Panc1 (cell line): ENCODE measurements at regions not wholly inside any gene's neighbourhood (a gene's known extent, or its start where the extent isn't known, plus 50 kb on each side); places are given as distances from the start of the nearest gene placed in this dataset.

Experiments
- ATAC-seq: fragments of 200-7000 bp; cut with Tn5 transposase; 2 replicates; pipeline ENCODE4 v1.9.1; 2020; ENCODE audit warnings: mild to moderate bottlenecking, moderate library complexity
- BruUV-seq: library from RNA; stranded (reverse); fragments of 400-500 nt; replicated peaks from 2 replicates; lab custom pipeline; 2021; lab: Mats Ljungman, UMichigan
- CTCF ChIA-PET: fragments of 300-600 bp; sonication (Branson Sonifier 250); formaldehyde crosslinking; loops from one replicate; lab custom pipeline; 2022; ENCODE audit warnings: antibody characterized with exemption; lab: Charles Lee
- POLR2A ChIA-PET: fragments of 300-600 bp; sonication (Branson Sonifier 250); formaldehyde crosslinking; loops from one replicate; lab custom pipeline; 2022; ENCODE audit warnings: antibody characterized with exemption; lab: Charles Lee
- DNase-seq: peaks from one replicate; pipeline ENCODE4 v3.0.0-alpha.2; 2010; ENCODE audit warnings: low read depth, low spot score
- H3K27ac ChIP-seq: 2 replicates; pipeline ENCODE4 v1.5.1; 2011; ENCODE audit warnings: mild to moderate bottlenecking, low read length, inconsistent platforms
- H3K27me3 ChIP-seq: fragments of 200-500 bp; sonication (Bioruptor generic); 2 replicates; pipeline ENCODE4 v1.6.0; 2014; ENCODE audit warnings: low read length, inconsistent platforms; ENCODE audit not compliant: control insufficient read depth, insufficient read depth
- H3K36me3 ChIP-seq: fragments of 200-500 bp; sonication (Bioruptor generic); 2 replicates; pipeline ENCODE4 v1.5.1; 2014; ENCODE audit warnings: inconsistent platforms, mild to moderate bottlenecking, low read length, moderate library complexity; ENCODE audit not compliant: control insufficient read depth, insufficient read depth
- H3K4me1 ChIP-seq: 2 replicates; pipeline ENCODE4 v1.5.1; 2011; ENCODE audit warnings: inconsistent platforms, mild to moderate bottlenecking, low read length, moderate library complexity; ENCODE audit not compliant: control insufficient read depth, insufficient read depth
- H3K4me3 ChIP-seq, 2 experiments: 2 replicates each; pipeline ENCODE4 v1.5.1; 2011 to 2012; ENCODE audit warnings: low read depth in 2 of 2, low read length in 2 of 2, mild to moderate bottlenecking in 2 of 2, inconsistent platforms in 1 of 2, moderate library complexity in 1 of 2
- H3K9me3 ChIP-seq: fragments of 200-500 bp; sonication (Bioruptor generic); 2 replicates; pipeline ENCODE4 v1.5.1; 2014; ENCODE audit warnings: low read depth, mild to moderate bottlenecking, inconsistent platforms, low read length, moderate library complexity; ENCODE audit not compliant: control insufficient read depth, insufficient read depth
- CTCF ChIP-seq: fragments of 450-650 bp; IDR thresholded peaks from 2 replicates; pipeline ENCODE4 v1.5.1; 2017; ENCODE audit warnings: mild to moderate bottlenecking
- POLR2AphosphoS5 ChIP-seq: IDR thresholded peaks from 2 replicates; pipeline ENCODE4 v1.6.1; 2012; ENCODE audit warnings: mild to moderate bottlenecking, low read depth, low read length, moderate library complexity
- SIN3A ChIP-seq: IDR thresholded peaks from 2 replicates; pipeline ENCODE4 v1.6.1; 2012; ENCODE audit warnings: low read depth, mild to moderate bottlenecking, low read length, moderate library complexity, borderline replicate concordance; ENCODE audit not compliant: insufficient read depth
- TCF7L2 ChIP-seq: IDR thresholded peaks from 2 replicates; pipeline ENCODE4 v1.6.1; 2011; ENCODE audit warnings: mild to moderate bottlenecking, low read depth, low read length, inconsistent platforms
- in situ Hi-C: cut with HindIII; loops from 2 replicates; pipeline ENCODE4 v1.10.0; 2016; ENCODE audit warnings: low sequenced_read_pairs, low pct_unique_long_range_greater_than_20kb
- intact Hi-C: fragments of 100-400 bp; cut with micrococcal nuclease; formaldehyde crosslinking; loops from one replicate; pipeline ENCODE4 v1.10.0; 2022; ENCODE audit not compliant: unreplicated experiment
- TF ChIP-seq, protein P1 (sequence below), 2 experiments: IDR thresholded peaks; 2 replicates each; pipeline ENCODE4 v1.6.1; 2011 to 2012; ENCODE audit warnings: low read depth in 2 of 2, control low read depth in 1 of 2, low read length in 1 of 2, mild to moderate bottlenecking in 1 of 2, moderate library complexity in 1 of 2; ENCODE audit not compliant: insufficient read depth in 1 of 2

- no peaks in the 10 kb centered on the region for H3K4me1 ChIP-seq
- CTCF ChIA-PET: interaction anchor here (0.6 kb wide), 1 partner anchor 18 kb away, joined by 6 read pairs; no protein-coding TSS in a partner anchor
- in situ Hi-C loops: no loop called here
- ATAC-seq (no peak), DNase-seq (no peak)
- intact Hi-C loops: no loop called here
- no peaks in the 10 kb centered on the region for H3K36me3 ChIP-seq
- H3K27ac ChIP-seq: no peak overlapping the region
- H3K4me3 ChIP-seq: no peak overlapping the region
- no peaks in the 10 kb centered on the region for H3K9me3 ChIP-seq
- H3K27me3 ChIP-seq: no peaks in the 10 kb centered on the region
- TF ChIP-seq TCF7L2 (no peak), POLR2AphosphoS5 (no peak), SIN3A (no peak), CTCF (no peak)
- TF ChIP-seq, protein P1, sequence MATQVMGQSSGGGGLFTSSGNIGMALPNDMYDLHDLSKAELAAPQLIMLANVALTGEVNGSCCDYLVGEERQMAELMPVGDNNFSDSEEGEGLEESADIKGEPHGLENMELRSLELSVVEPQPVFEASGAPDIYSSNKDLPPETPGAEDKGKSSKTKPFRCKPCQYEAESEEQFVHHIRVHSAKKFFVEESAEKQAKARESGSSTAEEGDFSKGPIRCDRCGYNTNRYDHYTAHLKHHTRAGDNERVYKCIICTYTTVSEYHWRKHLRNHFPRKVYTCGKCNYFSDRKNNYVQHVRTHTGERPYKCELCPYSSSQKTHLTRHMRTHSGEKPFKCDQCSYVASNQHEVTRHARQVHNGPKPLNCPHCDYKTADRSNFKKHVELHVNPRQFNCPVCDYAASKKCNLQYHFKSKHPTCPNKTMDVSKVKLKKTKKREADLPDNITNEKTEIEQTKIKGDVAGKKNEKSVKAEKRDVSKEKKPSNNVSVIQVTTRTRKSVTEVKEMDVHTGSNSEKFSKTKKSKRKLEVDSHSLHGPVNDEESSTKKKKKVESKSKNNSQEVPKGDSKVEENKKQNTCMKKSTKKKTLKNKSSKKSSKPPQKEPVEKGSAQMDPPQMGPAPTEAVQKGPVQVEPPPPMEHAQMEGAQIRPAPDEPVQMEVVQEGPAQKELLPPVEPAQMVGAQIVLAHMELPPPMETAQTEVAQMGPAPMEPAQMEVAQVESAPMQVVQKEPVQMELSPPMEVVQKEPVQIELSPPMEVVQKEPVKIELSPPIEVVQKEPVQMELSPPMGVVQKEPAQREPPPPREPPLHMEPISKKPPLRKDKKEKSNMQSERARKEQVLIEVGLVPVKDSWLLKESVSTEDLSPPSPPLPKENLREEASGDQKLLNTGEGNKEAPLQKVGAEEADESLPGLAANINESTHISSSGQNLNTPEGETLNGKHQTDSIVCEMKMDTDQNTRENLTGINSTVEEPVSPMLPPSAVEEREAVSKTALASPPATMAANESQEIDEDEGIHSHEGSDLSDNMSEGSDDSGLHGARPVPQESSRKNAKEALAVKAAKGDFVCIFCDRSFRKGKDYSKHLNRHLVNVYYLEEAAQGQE (IDR thresholded peaks at IDR 0.05; ENCODE audit: insufficient read depth in 1 of 2, low read depth in 2 of 2, low read length in 1 of 2): no peak
- POLR2A ChIA-PET: interaction anchor here (0.7 kb wide), 1 partner anchor 10 kb away, joined by 8 read pairs; no protein-coding TSS in a partner anchor
- BruUV-seq: no TSS peak
Measured at GRCh38 chr6:33868141-33868540, 64.3 kb upstream of the MLN start.

GRCh38 chr6:33865478-33866077, 61.8 kb upstream of the MLN start:
- CTCF ChIA-PET: no interaction called here
- POLR2A ChIA-PET: interaction anchor here (0.6 kb wide), 2 partner anchors 30 to 137 kb away, joined by 5 read pairs; no protein-coding TSS in a partner anchor
- TF ChIP-seq SIN3A (no peak), TCF7L2 (no peak), CTCF (no peak), POLR2AphosphoS5 (no peak)
- TF ChIP-seq, protein P1 (IDR thresholded peaks at IDR 0.05; ENCODE audit: insufficient read depth in 1 of 2, low read depth in 2 of 2, low read length in 1 of 2): no peak

More at GRCh38 chr6:33865478-33866077, 61.8 kb upstream of the MLN start:
- ATAC-seq: no peak
- no TSS peak for BruUV-seq
- Histone ChIP-seq H3K27me3 (no peaks in the 10 kb centered on the region), H3K36me3 (no peaks in the 10 kb centered on the region), H3K9me3 (no peaks in the 10 kb centered on the region), H3K27ac (no peak overlapping the region), H3K4me1 (no peaks in the 10 kb centered on the region), H3K4me3 (no peak overlapping the region)
- in situ Hi-C loops (no loop called here), intact Hi-C loops (no loop called here)
- no peak for DNase-seq
